Fibroblast of lung (primary cell): ENCODE measurements at regions not wholly inside any gene's neighbourhood (a gene's known extent, or its start where the extent isn't known, plus 50 kb on each side); places are given as distances from the start of the nearest gene placed in this dataset.

ENCODE experiments used
- CTCF ChIP-seq, 2 donors: IDR thresholded peaks in 1 of 2; conservative IDR thresholded peaks in 1 of 2; 1 replicate in 1 of 2; 2 replicates in 1 of 2; pipeline ENCODE4 v1.5.1; 2011 to 2012; ENCODE audit warnings: low read length in 2 of 2, control low read depth in 1 of 2, inconsistent platforms in 1 of 2, low read depth in 1 of 2, mild to moderate bottlenecking in 1 of 2
- EZH2 ChIP-seq: IDR thresholded peaks from 2 replicates; pipeline ENCODE4 v1.5.1; 2012; ENCODE audit warnings: low read length, control low read depth, mild to moderate bottlenecking; ENCODE audit errors: missing control alignments

GRCh38 chr3:81132995-81133394 lies 628.5 kb downstream of the GBE1 start:
- TF ChIP-seq CTCF (conservative IDR thresholded peaks at IDR 0.05 in 1 of 2, IDR thresholded peaks at IDR 0.05 in 1 of 2; ENCODE audit: low read depth in 1 of 2, low read length in 2 of 2) (no peak), EZH2 (no peak)
